Spleen (tissue), 11 donors: ENCODE measurements at regions not wholly inside any gene's neighbourhood (a gene's known extent, or its start where the extent isn't known, plus 50 kb on each side); places are given as distances from the start of the nearest gene placed in this dataset.

Source experiments
- DNase-seq: peaks from one replicate; pipeline ENCODE4 v3.0.0-alpha.2; 2020
- H3K27ac ChIP-seq, 8 donors: fragments of 200-600 bp; sonication (generic) in 7 of 8; 1 replicate in 4 of 8; 2 replicates in 4 of 8; pipeline versions ENCODE4 v1.5.0 to v1.8.0; 2016 to 2021; ENCODE audit warnings: inconsistent platforms in 4 of 8, mild to moderate bottlenecking in 4 of 8, moderate library complexity in 1 of 8
- H3K27me3 ChIP-seq, 7 donors: fragments of 200-600 bp; sonication (generic) in 6 of 7; replicated peaks in 1 of 7; 1 replicate in 4 of 7; 2 replicates in 3 of 7; pipeline versions ENCODE4 v1.5.0 to v1.8.0; 2016 to 2021; ENCODE audit warnings: inconsistent platforms in 3 of 7, mild to moderate bottlenecking in 1 of 7
- H3K36me3 ChIP-seq, 6 donors: fragments of 200-600 bp; sonication (generic) in 5 of 6; 1 replicate in 4 of 6; 2 replicates in 2 of 6; pipeline versions ENCODE4 v1.5.0 to v1.8.0; 2016 to 2021; ENCODE audit warnings: inconsistent platforms in 2 of 6
- H3K4me1 ChIP-seq, 6 donors: fragments of 200-600 bp; sonication (generic) in 5 of 6; 1 replicate in 3 of 6; 2 replicates in 3 of 6; pipeline versions ENCODE4 v1.5.0 to v1.8.0; 2016 to 2021; ENCODE audit warnings: inconsistent platforms in 3 of 6
- H3K4me3 ChIP-seq, 8 donors: fragments of 200-600 bp; sonication (generic) in 7 of 8; 1 replicate in 4 of 8; 2 replicates in 4 of 8; pipeline versions ENCODE4 v1.5.0 to v1.8.0; 2016 to 2021; ENCODE audit warnings: inconsistent platforms in 4 of 8, mild to moderate bottlenecking in 4 of 8, moderate library complexity in 2 of 8
- H3K9me3 ChIP-seq, 8 donors: fragments of 200-600 bp; sonication (generic) in 7 of 8; 1 replicate in 4 of 8; 2 replicates in 4 of 8; pipeline versions ENCODE4 v1.5.0 to v1.8.0; 2016 to 2021; ENCODE audit warnings: inconsistent platforms in 4 of 8
- CTCF ChIP-seq, 11 experiments: fragments of 200-600 bp in 7 of 11; fragments of 450-650 bp in 4 of 11; sonication (generic) in 4 of 11; IDR thresholded peaks in 8 of 11; conservative IDR thresholded peaks in 3 of 11; 1 replicate in 7 of 11; 2 replicates in 4 of 11; pipeline versions ENCODE4 v1.4.0 to v1.8.0; 2016 to 2021; ENCODE audit warnings: antibody characterized with exemption in 11 of 11, inconsistent platforms in 4 of 11, mild to moderate bottlenecking in 1 of 11
- POLR2A ChIP-seq, 3 donors: fragments of 450-650 bp; IDR thresholded peaks; one replicate each; pipeline ENCODE4 v1.5.1; 2017; ENCODE audit warnings: antibody characterized with exemption in 3 of 3, mild to moderate bottlenecking in 1 of 3
- POLR2AphosphoS5 ChIP-seq, 3 donors: sonication (generic); formaldehyde crosslinking; IDR thresholded peaks; one replicate each; pipeline ENCODE4 v1.5.1; 2017; ENCODE audit warnings: antibody characterized with exemption in 3 of 3
- WGBS, 5 donors: extraction: QIAGEN DNeasy Blood & Tissue Kit in 3 of 5; methylation state at CpG; one replicate each; pipeline versions ENCODE4 v1.1.5 to v1.1.7; 2013 to 2018; 5-methylcytosine and 5-hydroxymethylcytosine counted together
- intact Hi-C: fragments of 100-400 bp; cut with DNase I; formaldehyde crosslinking; loops from one replicate; pipeline ENCODE4 v1.15.0; 2023; ENCODE audit warnings: low total_unique reads
- donor health status: healthy with polysubstance abuse.
- donor health status: DM: no; HTN: no; CAD: no; lungs with moderate emphysema.
- donor health status: DM: no; HTN: no; CAD: no.
- donor health status: Bipolar disorder and iron deficiency.
- donor health status: healthy.
- donor health status: DM: no; HTN: no; CAD: no.
- donor health status: DM: yes; HTN: yes; CAD: no.

GRCh38 chr4:84177831-84178542 lies 321.1 kb downstream of the NKX6-1 start:
- intact Hi-C loops: no loop called here
- H3K4me3 ChIP-seq: no peak overlapping the region
- no peaks in the 10 kb centered on the region for H3K4me1 ChIP-seq
- DNase-seq: no peak
- 62 to 75% (median 70%) methylated on average over 5 of the region's 5 CpGs for WGBS, 5 donors
- no peak overlapping the region for H3K27ac ChIP-seq
- H3K27me3 ChIP-seq: no peaks in the 10 kb centered on the region
- no peak for TF ChIP-seq POLR2AphosphoS5 (IDR thresholded peaks at IDR 0.05)
- no peak for TF ChIP-seq POLR2A (IDR thresholded peaks at IDR 0.05)
- TF ChIP-seq CTCF (IDR thresholded peaks at IDR 0.05 in 8 of 11, conservative IDR thresholded peaks at IDR 0.05 in 3 of 11): no peak
- no peaks in the 10 kb centered on the region for H3K36me3 ChIP-seq
- H3K9me3 ChIP-seq: no peaks in the 10 kb centered on the region

GRCh38 chr4:84176016-84176415 lies 323.1 kb downstream of the NKX6-1 start:
- no peak for DNase-seq
- Histone ChIP-seq H3K9me3 (no peaks in the 10 kb centered on the region), H3K4me3 (no peak overlapping the region), H3K27ac (no peak overlapping the region), H3K4me1 (no peaks in the 10 kb centered on the region), H3K27me3 (no peaks in the 10 kb centered on the region), H3K36me3 (no peaks in the 10 kb centered on the region)
- intact Hi-C loops: no loop called here
- 0 to 75% (median 64%) methylated on average over 1 of the region's 1 CpG for WGBS, 5 donors
- TF ChIP-seq CTCF (IDR thresholded peaks at IDR 0.05 in 8 of 11, conservative IDR thresholded peaks at IDR 0.05 in 3 of 11) (no peak), POLR2A (IDR thresholded peaks at IDR 0.05) (no peak), POLR2AphosphoS5 (IDR thresholded peaks at IDR 0.05) (no peak)

- Histone ChIP-seq H3K27ac (no peak overlapping the region), H3K36me3 (no peaks in the 10 kb centered on the region), H3K4me3 (no peak overlapping the region), H3K27me3 (no peaks in the 10 kb centered on the region), H3K4me1 (no peaks in the 10 kb centered on the region), H3K9me3 (no peaks in the 10 kb centered on the region)
- WGBS, 5 donors: 85 to 97% (median 92%) methylated on average over 1 of the region's 1 CpG
- intact Hi-C loops: no loop called here
- no peak for DNase-seq
- TF ChIP-seq CTCF (IDR thresholded peaks at IDR 0.05 in 8 of 11, conservative IDR thresholded peaks at IDR 0.05 in 3 of 11): no peak
- TF ChIP-seq POLR2A (IDR thresholded peaks at IDR 0.05): no peak
- TF ChIP-seq POLR2AphosphoS5 (IDR thresholded peaks at IDR 0.05): no peak
Observed at GRCh38 chr4:84171871-84172270, 327.2 kb downstream of the NKX6-1 start.

GRCh38 chr4:84167564-84167963 lies 331.5 kb downstream of the NKX6-1 start:
- Histone ChIP-seq H3K9me3 (no peaks in the 10 kb centered on the region), H3K27ac (no peak overlapping the region), H3K4me1 (no peaks in the 10 kb centered on the region), H3K4me3 (no peak overlapping the region), H3K27me3 (no peaks in the 10 kb centered on the region), H3K36me3 (no peaks in the 10 kb centered on the region)
- TF ChIP-seq POLR2AphosphoS5 (IDR thresholded peaks at IDR 0.05): no peak
- TF ChIP-seq CTCF (IDR thresholded peaks at IDR 0.05 in 8 of 11, conservative IDR thresholded peaks at IDR 0.05 in 3 of 11): no peak
- TF ChIP-seq POLR2A (IDR thresholded peaks at IDR 0.05): no peak
- intact Hi-C loops: no loop called here
- 41 to 52% (median 46%) methylated on average over 4 of the region's 4 CpGs for WGBS, 5 donors
- DNase-seq: no peak
